H1 (cell line): ENCODE measurements at regions not wholly inside any gene's neighbourhood (a gene's known extent, or its start where the extent isn't known, plus 50 kb on each side); places are given as distances from the start of the nearest gene placed in this dataset.

Experiments used
- TAF7 ChIP-seq: optimal IDR thresholded peaks from 2 replicates; pipeline ENCODE3; 2011; ENCODE audit warnings: low read depth, mild to moderate bottlenecking, inconsistent platforms, low read length, moderate library complexity, borderline replicate concordance

- no peak for TF ChIP-seq TAF7
Observed at GRCh38 chr7:33781167-33781566, 124.2 kb upstream of the BMPER start (continued).
